Mammary epithelial cell (primary cell): ENCODE measurements at regions not wholly inside any gene's neighbourhood (a gene's known extent, or its start where the extent isn't known, plus 50 kb on each side); places are given as distances from the start of the nearest gene placed in this dataset.

Source experiments
- CTCF ChIP-seq, 2 donors: IDR thresholded peaks in 1 of 2; conservative IDR thresholded peaks in 1 of 2; 2 replicates each; pipeline ENCODE4 v1.5.1; 2011 to 2012; ENCODE audit warnings: inconsistent platforms in 2 of 2, low read length in 2 of 2, mild to moderate bottlenecking in 2 of 2, control low read depth in 1 of 2, low read depth in 1 of 2; ENCODE audit not compliant: insufficient read depth in 1 of 2; ENCODE audit errors: extremely low read depth in 1 of 2
- EZH2 ChIP-seq: IDR thresholded peaks from 2 replicates; pipeline ENCODE4 v1.6.1; 2012; ENCODE audit warnings: low read length, inconsistent platforms, borderline replicate concordance

DNA sequence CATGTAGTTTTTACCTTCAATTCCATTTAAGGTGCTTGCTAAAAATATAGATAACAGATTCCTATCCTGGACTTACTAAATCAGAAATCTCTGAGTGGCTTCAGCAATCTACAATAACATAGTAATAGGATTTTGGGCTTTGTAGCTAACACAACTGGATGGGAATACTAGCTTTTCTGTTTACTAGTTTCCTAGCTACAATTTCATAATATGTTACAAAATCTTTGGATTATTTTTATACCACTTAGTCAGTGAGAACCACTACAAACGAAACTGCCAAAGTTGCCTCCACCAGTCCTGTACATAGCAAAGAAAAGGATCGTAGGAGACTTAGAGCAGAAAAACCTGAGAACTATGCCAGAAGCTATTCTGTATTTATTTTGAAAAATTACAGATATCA is 87.7 kb upstream of the ANO3 start:
- TF ChIP-seq CTCF (conservative IDR thresholded peaks at IDR 0.05 in 1 of 2, IDR thresholded peaks at IDR 0.05 in 1 of 2; ENCODE audit: extremely low read depth in 1 of 2, insufficient read depth in 1 of 2, low read depth in 1 of 2, low read length in 2 of 2) (no peak), EZH2 (no peak)
